ENCODE measurements at regions not wholly inside any gene's neighbourhood (a gene's known extent, or its start where the extent isn't known, plus 50 kb on each side); places are given as distances from the start of the nearest gene placed in this dataset.
"Not testable (repeated sequence)": the region's sequence is repeated elsewhere in the genome, so short reads cannot be mapped to it uniquely, and the experiment has no call there.

DNA sequence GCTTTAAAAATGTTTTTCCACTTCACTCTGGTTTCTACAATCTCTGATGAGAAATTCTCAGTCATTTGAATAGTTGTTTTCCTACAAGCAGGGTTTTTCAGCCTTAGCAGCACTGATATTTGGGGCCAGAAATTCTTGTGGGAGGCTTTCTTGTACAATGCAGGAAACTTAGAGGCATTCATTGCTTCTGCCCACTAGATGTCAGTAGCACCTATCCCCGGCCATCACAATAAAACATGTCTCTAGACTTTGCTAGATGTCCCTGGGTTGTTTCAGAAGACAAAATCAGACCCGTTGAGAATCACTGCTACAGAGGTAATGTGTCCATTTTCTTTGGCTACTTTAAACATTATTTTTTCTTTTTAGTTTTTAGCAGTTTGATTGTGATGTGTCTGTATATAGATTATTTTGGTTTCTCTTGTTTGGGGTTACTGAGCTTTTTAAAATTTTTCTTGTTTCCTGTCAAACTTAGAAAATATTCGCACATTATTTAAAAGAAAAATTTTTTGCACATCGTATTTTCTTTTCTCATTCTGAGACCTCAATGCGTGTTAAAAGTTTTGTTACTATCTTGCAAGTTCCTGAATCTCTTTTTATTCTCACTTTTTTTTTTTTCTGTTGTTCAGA is 60.8 kb upstream of the CCDC179 start:
- no peak for DNase-seq

GRCh38 chr11:22922672-22923071 is 62.4 kb upstream of the CCDC179 start:
- DNase-seq: no peak

DNA sequence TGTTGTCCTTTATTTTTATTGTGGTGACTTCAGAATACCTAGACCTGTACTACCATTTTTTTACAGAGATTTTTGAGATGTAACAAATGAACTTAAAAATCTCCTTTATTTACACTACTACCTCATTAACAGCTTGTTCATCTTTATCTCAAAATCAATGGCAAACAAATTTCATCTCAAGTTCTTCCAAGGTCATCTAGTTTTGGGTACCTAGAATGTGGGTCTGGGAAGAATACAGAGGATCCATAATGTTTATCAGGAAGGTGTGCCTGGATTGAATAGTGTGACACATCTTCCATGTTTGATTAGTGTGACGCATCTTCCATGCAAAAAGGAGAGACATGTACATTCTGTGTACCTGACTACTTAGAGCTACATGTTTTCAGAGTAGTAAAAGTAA is 63.3 kb upstream of the CCDC179 start:
- DNase-seq: no peak

DNA sequence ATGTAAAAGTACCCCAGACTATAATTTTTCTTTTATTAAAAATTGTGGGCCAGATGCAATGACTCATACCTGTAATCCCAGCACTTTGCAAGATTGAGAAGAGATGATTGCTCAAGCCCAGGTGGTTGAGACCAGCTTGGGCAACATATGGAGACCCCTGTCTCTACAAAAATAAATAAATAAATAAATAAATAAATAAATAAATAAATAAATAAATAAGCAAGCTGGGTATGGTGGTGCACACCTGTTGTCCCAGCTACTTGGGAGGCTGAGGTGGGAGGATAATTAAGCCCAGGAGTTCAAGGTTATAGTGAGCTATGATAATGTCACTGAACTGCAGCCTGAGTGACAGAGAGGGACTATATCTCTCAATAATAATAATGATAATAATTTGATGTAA is 66.1 kb upstream of the CCDC179 start:
- no peak for DNase-seq

GRCh38 chr11:22927793-22928192 is 67.5 kb upstream of the CCDC179 start:
- no peak for DNase-seq

DNA sequence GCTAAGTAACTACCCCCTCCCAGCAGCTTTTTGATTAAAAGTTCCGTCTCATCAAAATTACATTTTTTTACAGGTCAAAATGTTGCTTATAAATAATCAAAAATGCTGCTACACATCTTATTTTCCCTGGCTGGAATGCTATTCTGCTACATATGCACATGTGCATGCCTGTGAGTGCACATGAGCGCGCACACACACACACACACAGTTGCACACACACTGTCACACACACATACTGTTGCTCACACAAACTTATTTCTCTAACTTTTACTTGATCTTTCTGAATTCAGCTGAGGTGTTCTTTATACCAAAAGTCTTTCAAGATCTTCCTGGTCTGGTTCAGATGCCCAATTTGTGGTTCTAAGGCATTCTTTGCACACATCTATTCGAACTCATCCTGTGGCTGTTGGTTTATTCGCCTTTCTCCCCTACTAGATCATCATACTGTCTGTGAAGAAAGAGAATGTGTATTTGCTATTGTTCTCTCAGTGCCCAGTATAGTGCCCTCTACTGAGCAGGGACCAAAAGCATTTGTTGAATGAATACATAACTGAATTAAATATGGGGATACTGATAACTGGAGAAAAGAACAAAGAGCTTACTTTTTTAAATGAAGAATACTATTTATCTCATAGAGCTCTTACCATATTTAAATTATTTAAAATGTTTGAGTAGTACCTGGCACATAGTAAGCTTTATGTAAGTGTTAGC is 68.1 kb upstream of the CCDC179 start:
- DNase-seq: no peak

- no peak for DNase-seq
Measured at GRCh38 chr11:22930816-22931594, 70.7 kb upstream of the CCDC179 start.

DNA sequence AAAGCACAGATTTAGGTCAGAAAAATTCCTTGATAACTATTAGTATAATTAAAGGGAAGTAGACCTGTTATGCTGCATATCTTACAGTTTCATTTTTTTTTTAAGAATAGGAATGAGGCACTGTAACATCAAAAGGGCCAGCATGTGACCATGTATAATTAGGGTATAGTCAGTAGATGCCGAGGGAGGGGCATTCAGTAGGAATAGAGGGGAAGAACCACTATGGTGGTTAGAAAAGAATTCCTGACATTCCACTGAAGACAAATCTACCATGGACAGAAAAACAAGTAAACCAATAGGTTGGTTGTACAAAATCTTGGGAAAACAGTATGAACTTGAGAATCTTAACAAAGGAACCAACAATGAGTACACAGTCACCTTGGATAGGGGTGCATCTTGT is 78.4 kb upstream of the CCDC179 start:
- DNase-seq: no peak

GRCh38 chr11:22941544-22941943 is 81.3 kb upstream of the CCDC179 start:
- not testable (repeated sequence) for DNase-seq

DNA sequence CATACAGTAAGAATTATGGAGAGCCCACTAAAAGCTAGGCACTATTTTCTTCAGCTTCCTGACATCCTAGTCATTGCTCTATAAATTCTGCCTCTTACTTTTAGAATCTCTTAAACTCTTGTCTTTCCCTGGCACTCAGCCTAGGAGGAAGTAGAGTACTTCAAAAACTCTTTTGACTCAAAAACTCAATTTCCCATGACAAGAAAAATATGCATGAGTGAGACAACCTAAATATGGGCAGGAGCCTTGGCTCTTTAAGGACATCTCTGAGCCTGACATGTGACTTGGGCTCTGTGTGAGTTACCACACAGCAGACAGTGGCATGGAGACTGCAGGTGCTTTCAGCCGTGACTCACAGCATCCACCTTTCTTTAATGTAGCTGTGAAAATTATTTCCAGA is 97.5 kb upstream of the CCDC179 start:
- DNase-seq: no peak

DNA sequence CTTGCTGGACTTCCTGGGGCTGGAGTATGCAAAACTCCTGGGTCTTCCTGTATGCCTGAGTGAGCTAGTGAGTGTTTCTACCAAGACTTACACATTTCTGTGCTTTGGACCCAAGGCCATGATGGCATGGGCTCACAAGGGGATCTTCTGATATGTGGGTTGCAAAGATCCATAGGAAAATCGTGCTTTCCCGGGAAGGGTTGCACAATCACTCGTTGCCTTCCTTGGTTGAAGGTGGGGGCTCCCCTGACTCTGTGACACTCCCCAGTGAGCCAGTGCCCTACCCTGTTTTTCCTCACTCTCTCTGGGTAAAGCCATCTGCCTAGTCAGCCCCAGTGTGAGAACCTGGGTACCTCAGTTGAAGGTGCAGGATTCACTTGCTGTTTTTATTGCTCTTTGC is 114.0 kb upstream of the CCDC179 start:
- DNase-seq: no peak

DNA sequence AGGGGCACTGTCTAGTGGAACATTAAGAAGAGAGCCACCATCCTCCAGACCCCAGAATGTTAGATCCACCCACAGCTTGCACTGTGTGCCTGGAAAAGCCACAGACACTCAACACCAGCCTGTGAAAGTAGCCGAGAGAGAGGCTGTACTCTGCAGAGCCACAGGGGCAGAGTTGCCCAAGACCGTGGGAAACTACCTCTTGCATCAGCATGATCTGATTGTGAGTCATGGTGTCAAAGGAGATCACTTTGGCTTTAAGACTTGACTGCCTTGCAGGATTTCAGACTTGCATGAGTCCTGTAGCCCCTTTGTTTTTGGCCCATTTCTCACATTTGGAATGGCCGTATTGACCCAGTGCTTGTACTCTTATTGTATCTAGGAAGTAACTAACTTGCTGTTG is 115.9 kb upstream of the CCDC179 start:
- DNase-seq: no peak

DNA sequence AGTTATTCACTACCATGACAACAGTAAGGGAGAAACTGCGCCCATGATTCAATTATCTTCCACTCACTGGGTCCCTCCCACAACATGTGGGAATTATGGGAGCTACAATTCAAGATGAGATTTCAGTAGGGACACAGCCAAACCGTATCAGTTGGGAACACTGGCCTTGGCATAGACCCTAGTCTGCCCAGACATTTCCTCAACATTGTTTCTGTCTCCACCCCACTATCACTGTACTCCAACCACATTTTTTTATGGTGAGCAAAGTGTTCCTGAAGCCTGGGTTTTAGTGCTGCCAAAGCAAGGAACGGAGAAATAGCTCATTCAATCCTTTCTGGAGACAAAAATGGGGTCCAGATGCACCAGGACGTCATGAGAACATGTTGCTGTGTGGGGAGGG is 122.6 kb upstream of the CCDC179 start:
- DNase-seq: no peak

DNA sequence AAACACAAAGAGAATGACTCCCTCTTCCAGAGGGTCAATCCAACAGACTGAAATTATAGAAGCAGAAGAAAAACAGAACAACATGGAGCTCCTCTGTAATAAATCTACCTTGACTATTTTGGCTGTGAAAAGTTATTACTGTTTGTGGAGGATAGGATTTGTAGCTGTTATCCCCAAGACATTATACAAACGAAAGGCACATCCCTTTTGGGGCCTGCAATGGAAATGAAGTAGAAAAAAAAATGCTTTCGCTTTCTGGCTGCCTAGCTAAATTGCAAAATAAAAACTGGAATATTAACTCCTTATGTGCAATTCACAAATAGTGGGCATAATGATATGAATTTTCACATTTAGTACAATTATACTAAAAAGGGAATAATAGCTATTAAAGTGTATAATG is 123.8 kb upstream of the CCDC179 start:
- no peak for DNase-seq

DNA sequence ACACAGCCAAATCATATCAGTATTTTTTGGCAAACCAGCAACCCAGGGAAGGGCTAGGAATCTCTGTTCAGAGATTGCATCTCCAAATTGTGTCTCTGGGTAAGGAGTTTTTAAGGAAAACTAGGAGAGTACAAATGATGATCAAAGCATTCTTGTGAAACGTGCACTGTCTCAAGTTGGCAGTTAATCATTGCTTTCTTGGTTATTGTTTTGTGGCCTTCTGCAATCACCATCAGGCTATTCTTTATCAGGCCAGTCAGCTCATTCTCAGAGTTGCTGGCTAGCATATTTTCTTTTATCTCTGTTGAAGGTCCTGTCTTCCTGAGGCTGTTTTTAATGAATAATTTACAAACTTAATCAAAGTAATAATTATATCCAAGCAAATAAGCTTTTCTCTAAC is 129.1 kb upstream of the CCDC179 start:
- no peak for DNase-seq

DNA sequence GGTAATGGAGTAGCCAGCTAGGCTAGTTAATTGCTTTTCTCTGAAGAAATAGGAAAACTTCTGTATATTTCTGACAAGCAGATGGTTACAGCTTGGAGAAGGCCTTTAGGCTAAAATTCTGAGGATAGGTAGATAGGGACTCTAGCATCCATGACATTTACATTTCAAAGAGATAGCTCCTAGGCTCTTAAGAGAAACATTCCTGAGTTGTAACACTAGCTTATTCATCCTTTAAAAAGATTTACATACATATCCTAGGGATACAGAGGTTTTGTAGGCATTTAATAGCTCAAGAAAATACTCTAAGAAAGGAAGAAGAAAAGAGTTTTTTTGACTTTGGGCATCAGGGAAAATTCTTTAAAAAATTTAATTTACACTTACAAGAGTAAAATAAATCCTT is 130.9 kb upstream of the CCDC179 start:
- DNase-seq: no peak

DNA sequence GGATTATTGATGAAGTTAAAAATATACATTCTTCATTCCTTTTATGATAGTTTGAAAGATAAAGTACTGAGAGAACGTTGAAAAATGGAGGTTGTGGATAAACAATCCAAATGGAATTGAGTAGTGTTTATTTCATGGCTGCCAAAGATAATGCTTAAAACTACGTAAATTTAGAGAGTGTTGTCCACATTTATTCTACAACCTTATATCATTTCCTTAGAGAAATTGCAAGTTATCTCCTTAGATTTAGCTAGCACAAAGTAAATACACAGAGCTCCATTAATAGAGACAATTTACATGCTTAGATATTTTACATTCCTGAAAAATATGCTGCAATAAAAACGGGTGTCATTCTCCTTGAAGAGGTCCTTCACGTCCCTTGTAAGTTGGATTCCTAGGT is 146.5 kb upstream of the CCDC179 start:
- no peak for DNase-seq

- no peak for DNase-seq
Measured at GRCh38 chr11:23010790-23011335, 150.6 kb upstream of the CCDC179 start.

DNA sequence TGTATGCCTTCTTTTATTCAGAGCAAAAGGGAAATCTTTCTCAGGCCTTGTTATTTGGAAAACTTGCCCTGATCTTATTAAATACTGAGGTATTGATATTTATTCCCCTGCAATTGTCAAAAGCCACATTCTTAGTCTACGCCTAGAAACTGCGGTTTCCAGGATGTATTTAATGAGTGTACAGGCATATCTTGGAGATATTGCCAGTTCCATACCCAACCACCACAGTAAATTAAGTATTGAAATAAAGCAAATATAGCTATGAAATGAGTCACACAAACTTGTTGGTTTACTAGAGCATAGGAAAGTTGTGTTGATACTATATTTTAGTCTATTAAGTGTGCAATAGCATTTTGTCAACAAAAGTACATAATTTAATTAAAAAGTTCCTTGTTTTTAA is 152.7 kb upstream of the CCDC179 start:
- DNase-seq: no peak

DNA sequence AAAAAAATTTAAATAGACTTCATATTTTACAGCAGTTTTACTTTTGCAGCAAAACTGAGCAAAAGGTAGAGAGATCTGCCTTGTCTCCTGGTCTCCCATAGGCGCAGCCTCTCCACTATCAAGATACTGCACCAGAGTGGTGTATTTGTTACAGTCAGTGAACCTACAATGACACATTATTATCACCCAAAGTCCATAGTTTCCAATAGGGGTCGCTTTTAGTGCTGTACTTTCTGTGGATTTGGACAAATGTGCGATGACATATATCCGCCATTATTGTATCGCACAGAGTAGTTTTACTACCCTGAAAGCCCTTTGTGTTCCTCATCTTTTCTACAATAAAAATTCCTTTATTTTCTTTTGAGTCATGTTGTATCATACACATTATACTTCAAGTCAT is 153.2 kb upstream of the CCDC179 start:
- DNase-seq: no peak

- no peak for DNase-seq
Measured at GRCh38 chr11:23021287-23021863, 161.1 kb upstream of the CCDC179 start.

DNA sequence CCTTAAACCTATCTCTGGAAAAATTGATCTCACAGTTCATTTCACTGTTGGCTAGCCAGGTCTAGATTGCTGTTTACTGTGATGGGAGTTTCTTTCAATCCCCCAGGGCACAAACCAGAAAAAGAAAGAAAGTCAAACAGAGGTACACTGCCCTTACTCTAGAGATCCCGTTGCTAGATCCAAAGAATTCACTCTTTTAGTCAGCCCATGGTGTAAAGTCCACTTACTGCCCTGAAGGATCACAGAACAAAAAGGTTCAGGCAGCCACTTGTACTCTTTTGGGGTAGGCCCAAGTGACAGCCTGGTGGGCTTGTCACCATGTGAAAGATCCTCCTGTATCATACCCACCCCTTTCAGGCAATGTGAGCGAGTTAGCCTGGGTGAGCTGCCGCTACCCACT is 162.6 kb upstream of the CCDC179 start:
- no peak for DNase-seq

GRCh38 chr11:23023319-23023718 is 163.0 kb upstream of the CCDC179 start:
- no peak for DNase-seq

All from CD4-positive, alpha-beta T cell treated with Interleukin-1 beta for 1 hour (primary cell).